Progenitor cell of endocrine pancreas (in vitro differentiated cells): ENCODE measurements at regions not wholly inside any gene's neighbourhood (a gene's known extent, or its start where the extent isn't known, plus 50 kb on each side); places are given as distances from the start of the nearest gene placed in this dataset.

Source experiments
- DNase-seq: peaks from one replicate; pipeline ENCODE4 v3.0.0; 2021; ENCODE audit warnings: low spot score; ENCODE audit not compliant: unreplicated experiment
- H3K27ac Mint-ChIP-seq: 2 replicates; pipeline ENCODE4 v1.8.0; 2021; ENCODE audit warnings: mild to moderate bottlenecking, moderate library complexity, mixed read lengths
- H3K27me3 Mint-ChIP-seq: 2 replicates; pipeline ENCODE4 v1.8.0; 2021; ENCODE audit warnings: mixed read lengths
- H3K36me3 Mint-ChIP-seq: 2 replicates; pipeline ENCODE4 v1.8.0; 2022; ENCODE audit warnings: mixed read lengths; ENCODE audit not compliant: insufficient read depth
- H3K4me1 Mint-ChIP-seq: 2 replicates; pipeline ENCODE4 v1.8.0; 2021; ENCODE audit warnings: low read depth, mixed read lengths
- H3K4me3 Mint-ChIP-seq: 2 replicates; pipeline ENCODE4 v1.8.0; 2021; ENCODE audit warnings: low read depth, mild to moderate bottlenecking, moderate library complexity, mixed read lengths
- H3K9me3 Mint-ChIP-seq: 2 replicates; pipeline ENCODE4 v1.8.0; 2021; ENCODE audit warnings: low read depth, mixed read lengths
- CTCF ChIP-seq: fragments of 200-600 bp; sonication (generic); IDR thresholded peaks from one replicate; pipeline ENCODE4 v1.5.0; 2021; ENCODE audit warnings: antibody characterized with exemption, mild to moderate bottlenecking; ENCODE audit not compliant: unreplicated experiment

- no peak overlapping the region for H3K27ac Mint-ChIP-seq
- no peaks in the 10 kb centered on the region for H3K36me3 Mint-ChIP-seq
- H3K9me3 Mint-ChIP-seq, result no peaks in the 10 kb centered on the region
- no peak for DNase-seq
- no peaks in the 10 kb centered on the region for H3K4me1 Mint-ChIP-seq
- no peak for TF ChIP-seq CTCF
- no peak overlapping the region for H3K4me3 Mint-ChIP-seq
- no peaks in the 10 kb centered on the region for H3K27me3 Mint-ChIP-seq
These were observed 71.1 kb upstream of the TFEC start for GRCh38 chr7:116101704-116102103.

- no peak for DNase-seq
- Mint-ChIP-seq H3K36me3 (no peaks in the 10 kb centered on the region), H3K9me3 (peaks cover 4% of the 10 kb centered on the region), H3K4me1 (no peaks in the 10 kb centered on the region), H3K27me3 (peaks cover 7% of the 10 kb centered on the region), H3K27ac (no peak overlapping the region), H3K4me3 (no peak overlapping the region)
- TF ChIP-seq CTCF, result no peak
These were observed 80.9 kb upstream of the TFEC start for GRCh38 chr7:116111475-116111874.

- Mint-ChIP-seq H3K4me3 (no peak overlapping the region), H3K27ac (no peak overlapping the region), H3K9me3 (peaks cover 4% of the 10 kb centered on the region), H3K27me3 (peaks cover 10% of the 10 kb centered on the region), H3K36me3 (no peaks in the 10 kb centered on the region), H3K4me1 (no peaks in the 10 kb centered on the region)
- TF ChIP-seq CTCF, result no peak
- DNase-seq, result no peak
These were observed 82.7 kb upstream of the TFEC start for GRCh38 chr7:116113310-116113709.

GRCh38 chr7:116120839-116121238 is 89.5 kb upstream of the TES start:
- H3K27me3 Mint-ChIP-seq, result peaks cover 5% of the 10 kb centered on the region
- no peaks in the 10 kb centered on the region for H3K9me3 Mint-ChIP-seq
- DNase-seq, result no peak
- H3K36me3 Mint-ChIP-seq, result no peaks in the 10 kb centered on the region
- no peak for TF ChIP-seq CTCF
- H3K27ac Mint-ChIP-seq, result no peak overlapping the region
- no peak overlapping the region for H3K4me3 Mint-ChIP-seq
- no peaks in the 10 kb centered on the region for H3K4me1 Mint-ChIP-seq

GRCh38 chr7:116122972-116123595 is 87.3 kb upstream of the TES start:
- Mint-ChIP-seq H3K4me1 (no peaks in the 10 kb centered on the region), H3K27ac (no peak overlapping the region), H3K36me3 (peaks cover 1% of the 10 kb centered on the region), H3K27me3 (peaks cover 3% of the 10 kb centered on the region), H3K4me3 (no peak overlapping the region), H3K9me3 (peaks cover 5% of the 10 kb centered on the region)
- DNase-seq, result no peak
- TF ChIP-seq CTCF, result peak; percentile 78
